Brain microvascular endothelial cell (primary cell): ENCODE measurements at regions not wholly inside any gene's neighbourhood (a gene's known extent, or its start where the extent isn't known, plus 50 kb on each side); places are given as distances from the start of the nearest gene placed in this dataset.

ENCODE experiments used
- DNase-seq: peaks from one replicate; pipeline ENCODE4 v3.0.0-alpha.2; 2020
- H3K27ac ChIP-seq: fragments of 250-450 bp; sonication (Bioruptor Pico); 2 replicates; pipeline ENCODE4 v1.5.1; 2020; ENCODE audit warnings: mild to moderate bottlenecking, moderate library complexity
- H3K27me3 ChIP-seq: fragments of 250-450 bp; sonication (Bioruptor Pico); replicated peaks from 2 replicates; pipeline ENCODE4 v1.5.1; 2020; ENCODE audit warnings: mild to moderate bottlenecking
- H3K36me3 ChIP-seq: fragments of 250-450 bp; sonication (Bioruptor Pico); replicated peaks from 2 replicates; pipeline ENCODE4 v1.5.1; 2020; ENCODE audit warnings: mild to moderate bottlenecking
- H3K4me3 ChIP-seq: 2 replicates; pipeline ENCODE4 v1.5.1; 2011; ENCODE audit warnings: low read depth, mild to moderate bottlenecking, control low read depth, low read length, moderate library complexity
- in situ Hi-C: cut with HindIII; loops from 2 replicates; pipeline ENCODE4 v1.10.0; 2017; ENCODE audit warnings: low sequenced_read_pairs, low pct_ligation_motif_present
- TF ChIP-seq, protein P1 (sequence below): IDR thresholded peaks from 2 replicates; pipeline ENCODE4 v1.5.1; 2011; ENCODE audit warnings: low read depth, mild to moderate bottlenecking, moderate library complexity, low read length, control low read depth, inconsistent platforms; ENCODE audit errors: missing control alignments

- TF ChIP-seq, protein P1, sequence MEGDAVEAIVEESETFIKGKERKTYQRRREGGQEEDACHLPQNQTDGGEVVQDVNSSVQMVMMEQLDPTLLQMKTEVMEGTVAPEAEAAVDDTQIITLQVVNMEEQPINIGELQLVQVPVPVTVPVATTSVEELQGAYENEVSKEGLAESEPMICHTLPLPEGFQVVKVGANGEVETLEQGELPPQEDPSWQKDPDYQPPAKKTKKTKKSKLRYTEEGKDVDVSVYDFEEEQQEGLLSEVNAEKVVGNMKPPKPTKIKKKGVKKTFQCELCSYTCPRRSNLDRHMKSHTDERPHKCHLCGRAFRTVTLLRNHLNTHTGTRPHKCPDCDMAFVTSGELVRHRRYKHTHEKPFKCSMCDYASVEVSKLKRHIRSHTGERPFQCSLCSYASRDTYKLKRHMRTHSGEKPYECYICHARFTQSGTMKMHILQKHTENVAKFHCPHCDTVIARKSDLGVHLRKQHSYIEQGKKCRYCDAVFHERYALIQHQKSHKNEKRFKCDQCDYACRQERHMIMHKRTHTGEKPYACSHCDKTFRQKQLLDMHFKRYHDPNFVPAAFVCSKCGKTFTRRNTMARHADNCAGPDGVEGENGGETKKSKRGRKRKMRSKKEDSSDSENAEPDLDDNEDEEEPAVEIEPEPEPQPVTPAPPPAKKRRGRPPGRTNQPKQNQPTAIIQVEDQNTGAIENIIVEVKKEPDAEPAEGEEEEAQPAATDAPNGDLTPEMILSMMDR: no peak
- in situ Hi-C loops: no loop called here
- DNase-seq: no peak
- no peaks in the 10 kb centered on the region for H3K36me3 ChIP-seq
- H3K4me3 ChIP-seq: no peak overlapping the region
- no peaks in the 10 kb centered on the region for H3K27me3 ChIP-seq
- H3K27ac ChIP-seq: no peak overlapping the region
These were observed 75.1 kb downstream of the METRNL start for GRCh38 chr17:83154311-83155127.

GRCh38 chr17:83155128-83156121 is 76.0 kb downstream of the METRNL start:
- TF ChIP-seq, protein P1: no peak
- Histone ChIP-seq H3K27ac (peak overlapping the region; percentile 25), H3K4me3 (no peak overlapping the region), H3K36me3 (no peaks in the 10 kb centered on the region), H3K27me3 (no peaks in the 10 kb centered on the region)
- DNase-seq: peak; percentile 68
- in situ Hi-C loops: no loop called here

- H3K36me3 ChIP-seq: no peaks in the 10 kb centered on the region
- TF ChIP-seq, protein P1: no peak
- no peak overlapping the region for H3K4me3 ChIP-seq
- DNase-seq: no peak
- H3K27me3 ChIP-seq: no peaks in the 10 kb centered on the region
- in situ Hi-C loops: no loop called here
- H3K27ac ChIP-seq: no peak overlapping the region
These were observed 77.0 kb downstream of the METRNL start for GRCh38 chr17:83156408-83156807.

GRCh38 chr17:83159204-83160049 is 80.0 kb downstream of the METRNL start:
- Histone ChIP-seq H3K27ac (no peak overlapping the region), H3K36me3 (no peaks in the 10 kb centered on the region), H3K27me3 (peaks cover 2% of the 10 kb centered on the region), H3K4me3 (no peak overlapping the region)
- in situ Hi-C loops: no loop called here
- no peak for DNase-seq
- TF ChIP-seq, protein P1: no peak

DNA sequence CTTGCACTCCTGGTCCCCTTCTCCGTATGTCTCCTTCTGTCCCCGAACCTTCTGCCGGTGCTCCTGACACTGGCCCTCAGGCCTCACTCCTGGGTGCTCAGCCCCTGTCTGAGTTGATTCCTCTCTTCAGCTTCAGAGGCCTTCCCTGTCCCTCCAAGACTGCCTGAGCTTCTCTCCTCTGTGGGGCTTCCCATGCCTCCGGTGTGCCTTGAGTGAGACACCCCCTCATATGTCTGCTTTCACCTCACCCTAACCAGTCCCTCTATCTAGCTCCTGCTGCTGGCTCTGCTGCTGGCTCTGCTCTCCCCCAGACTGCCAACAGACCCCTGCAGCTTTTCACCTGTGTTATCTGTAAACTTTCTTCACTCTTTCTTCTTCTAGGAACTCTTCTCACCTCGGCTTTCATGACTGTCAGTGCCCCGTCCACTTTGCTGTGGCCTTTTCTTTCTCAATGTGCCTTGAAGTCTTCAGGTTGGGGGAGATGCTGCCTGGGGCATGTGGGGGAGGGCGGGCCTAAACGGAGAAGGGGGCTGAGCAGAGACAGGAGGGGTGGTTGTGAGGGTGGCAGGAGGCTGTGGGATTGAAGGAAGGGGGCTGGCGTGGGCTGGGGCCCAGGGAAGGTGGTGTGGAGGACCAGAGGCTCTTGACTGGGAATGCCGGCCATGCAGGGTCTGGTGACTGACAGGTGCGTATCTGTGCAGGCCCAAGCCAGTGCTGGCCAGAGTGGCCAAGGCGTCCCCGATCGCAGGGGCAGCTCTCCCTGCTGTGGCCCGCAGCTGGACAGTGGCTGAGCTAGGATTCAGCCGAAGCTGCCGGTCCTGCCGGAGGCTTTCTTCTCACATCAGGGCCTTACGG is 81.3 kb downstream of the METRNL start:
- in situ Hi-C loops: no loop called here
- no peaks in the 10 kb centered on the region for H3K36me3 ChIP-seq
- H3K27me3 ChIP-seq: peaks cover 3% of the 10 kb centered on the region
- TF ChIP-seq, protein P1: no peak
- H3K4me3 ChIP-seq: no peak overlapping the region
- DNase-seq: no peak
- H3K27ac ChIP-seq: no peak overlapping the region
